ENCODE measurements at regions not wholly inside any gene's neighbourhood (a gene's known extent, or its start where the extent isn't known, plus 50 kb on each side); places are given as distances from the start of the nearest gene placed in this dataset.

- peaks cover 14% of the 10 kb centered on the region for H3K4me1 ChIP-seq (ENCODE audit: control insufficient read depth, extremely low read depth, insufficient read depth, low read length)
- no peak overlapping the region for H3K9ac ChIP-seq (replicated peaks; ENCODE audit: extremely low read depth, insufficient read depth, low read length)
- no peaks in the 10 kb centered on the region for H3K9me3 ChIP-seq (replicated peaks; ENCODE audit: control insufficient read depth, insufficient read depth, low read length)
- H4K20me1 ChIP-seq (replicated peaks; ENCODE audit: control insufficient read depth, extremely low read depth, insufficient read depth, low read length) = no peaks in the 10 kb centered on the region
- TF ChIP-seq EZH2 (IDR thresholded peaks at IDR 0.05; ENCODE audit: borderline replicate concordance, low read depth, low read length, severe bottlenecking) = no peak
- TF ChIP-seq CTCF (IDR thresholded peaks at IDR 0.05; ENCODE audit: extremely low read depth in 1 of 2, insufficient read depth in 1 of 2, low read depth in 1 of 2, low read length in 2 of 2) = no peak
- TF ChIP-seq POLR2AphosphoS5 (IDR thresholded peaks at IDR 0.05; ENCODE audit: insufficient read depth, low read depth, low read length) = no peak
- TF ChIP-seq JUN (IDR thresholded peaks at IDR 0.05; ENCODE audit: borderline replicate concordance, insufficient read depth, insufficient read length, low read depth) = no peak
- no peak for TF ChIP-seq MYC (IDR thresholded peaks at IDR 0.05; ENCODE audit: low read depth, low read length)
- no peak for TF ChIP-seq FOS (IDR thresholded peaks at IDR 0.05; ENCODE audit: borderline replicate concordance, insufficient read depth, low read length)
- TF ChIP-seq POLR2A (IDR thresholded peaks at IDR 0.05; ENCODE audit: low read depth, low read length) = no peak
- TF ChIP-seq GATA2 (IDR thresholded peaks at IDR 0.05; ENCODE audit: insufficient read depth, insufficient read length, low read depth, low read length) = no peak
- TF ChIP-seq MAX (IDR thresholded peaks at IDR 0.05; ENCODE audit: insufficient read depth, insufficient read length) = no peak
- no peak overlapping the region for H2AFZ ChIP-seq (ENCODE audit: low read depth, low read length)
- H3K4me3 ChIP-seq (replicated peaks in 1 of 3; ENCODE audit: insufficient read depth in 1 of 3, low read depth in 1 of 3, low read length in 3 of 3) = no peak overlapping the region
- FAIRE-seq (no peak), DNase-seq (ENCODE audit: low read depth, low spot score) (no peak)
- no peaks in the 10 kb centered on the region for H3K9me1 ChIP-seq (replicated peaks; ENCODE audit: control insufficient read depth, extremely low read depth, insufficient read depth, low read length)
- no peak overlapping the region for H3K4me2 ChIP-seq (ENCODE audit: insufficient read depth, low read length)
- no peaks in the 10 kb centered on the region for H3K27me3 ChIP-seq (ENCODE audit: control insufficient read depth in 2 of 2, insufficient read depth in 2 of 2, low read length in 2 of 2)
- BruUV-seq (replicated peaks) = no TSS peak
- no peaks in the 10 kb centered on the region for H3K36me3 ChIP-seq (ENCODE audit: control insufficient read depth in 2 of 2, extremely low read depth in 1 of 2, insufficient read depth in 2 of 2, low read length in 2 of 2)
- intact Hi-C loops (cut with micrococcal nuclease) = no loop called here
- dilution Hi-C loops (cut with MboI; ENCODE audit: extremely low pct_ligation_motif_present, low sequenced_read_pairs) = no loop called here
- no peak overlapping the region for H3K27ac ChIP-seq (ENCODE audit: insufficient read depth, low read depth, low read length)
- ChIA-PET CTCF (no interaction called here), POLR2A (no interaction called here)
- H3K79me2 ChIP-seq (ENCODE audit: control insufficient read depth, insufficient read depth, low read length) = no peaks in the 10 kb centered on the region
Observed at GRCh38 chr12:28060871-28061270, 88.3 kb upstream of the PTHLH start.
